ENCODE measurements at regions not wholly inside any gene's neighbourhood (a gene's known extent, or its start where the extent isn't known, plus 50 kb on each side); places are given as distances from the start of the nearest gene placed in this dataset.

DNA sequence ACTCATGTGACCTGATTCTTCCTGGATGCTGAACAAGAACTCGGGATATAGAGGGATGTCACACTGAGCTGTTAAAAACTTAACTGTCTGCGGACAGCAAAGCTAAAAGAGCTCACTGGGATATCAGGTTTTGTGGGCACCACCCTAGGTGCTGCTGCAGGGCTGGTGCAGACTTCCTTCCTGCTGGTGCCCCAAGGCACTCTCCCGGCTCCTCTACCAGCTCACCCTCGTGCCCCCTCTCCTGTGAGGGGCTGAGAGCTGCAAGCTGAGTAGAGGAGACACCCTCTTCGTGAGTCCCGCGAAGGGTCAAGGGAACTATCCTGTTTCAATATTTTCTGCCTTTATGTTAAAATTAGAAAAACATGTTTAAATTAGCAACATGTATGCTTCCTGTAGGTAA, 1475.7 kb downstream of the EFNB2 start:
- H3K27ac ChIP-seq, result no peak overlapping the region
- TF ChIP-seq POLR2A (IDR thresholded peaks at IDR 0.05), result no peak
- TF ChIP-seq, protein P1, sequence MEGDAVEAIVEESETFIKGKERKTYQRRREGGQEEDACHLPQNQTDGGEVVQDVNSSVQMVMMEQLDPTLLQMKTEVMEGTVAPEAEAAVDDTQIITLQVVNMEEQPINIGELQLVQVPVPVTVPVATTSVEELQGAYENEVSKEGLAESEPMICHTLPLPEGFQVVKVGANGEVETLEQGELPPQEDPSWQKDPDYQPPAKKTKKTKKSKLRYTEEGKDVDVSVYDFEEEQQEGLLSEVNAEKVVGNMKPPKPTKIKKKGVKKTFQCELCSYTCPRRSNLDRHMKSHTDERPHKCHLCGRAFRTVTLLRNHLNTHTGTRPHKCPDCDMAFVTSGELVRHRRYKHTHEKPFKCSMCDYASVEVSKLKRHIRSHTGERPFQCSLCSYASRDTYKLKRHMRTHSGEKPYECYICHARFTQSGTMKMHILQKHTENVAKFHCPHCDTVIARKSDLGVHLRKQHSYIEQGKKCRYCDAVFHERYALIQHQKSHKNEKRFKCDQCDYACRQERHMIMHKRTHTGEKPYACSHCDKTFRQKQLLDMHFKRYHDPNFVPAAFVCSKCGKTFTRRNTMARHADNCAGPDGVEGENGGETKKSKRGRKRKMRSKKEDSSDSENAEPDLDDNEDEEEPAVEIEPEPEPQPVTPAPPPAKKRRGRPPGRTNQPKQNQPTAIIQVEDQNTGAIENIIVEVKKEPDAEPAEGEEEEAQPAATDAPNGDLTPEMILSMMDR (IDR thresholded peaks at IDR 0.05), result no peak
- no peak for DNase-seq
- WGBS, 2 donors, result 93 to 94% methylated on average over 7 of the region's 7 CpGs
- no peak overlapping the region for H3K4me3 ChIP-seq (replicated peaks in 1 of 3)
- H3K4me1 ChIP-seq, result no peaks in the 10 kb centered on the region
- no peaks in the 10 kb centered on the region for H3K36me3 ChIP-seq
- no peaks in the 10 kb centered on the region for H3K27me3 ChIP-seq
- no peaks in the 10 kb centered on the region for H3K9me3 ChIP-seq
- intact Hi-C loops (cut with DNase I), result no loop called here

- DNase-seq, result no peak
These were observed 1476.9 kb downstream of the EFNB2 start for GRCh38 chr13:105058517-105058916.

GRCh38 chr13:105052711-105053110, 1482.8 kb downstream of the EFNB2 start:
- peaks cover 0 to 3% of the 10 kb centered on the region in 2 donors for H3K4me1 ChIP-seq
- no peaks in the 10 kb centered on the region for H3K9me3 ChIP-seq
- no peak overlapping the region for H3K27ac ChIP-seq
- no peak for TF ChIP-seq POLR2A (IDR thresholded peaks at IDR 0.05)
- TF ChIP-seq, protein P1 (IDR thresholded peaks at IDR 0.05), result no peak
- no peak overlapping the region for H3K4me3 ChIP-seq (replicated peaks in 1 of 3)
- intact Hi-C loops (cut with DNase I), result no loop called here
- DNase-seq, result no peak
- 90 to 92% methylated on average over 4 of the region's 4 CpGs for WGBS, 2 donors
- H3K36me3 ChIP-seq, result no peaks in the 10 kb centered on the region
- no peaks in the 10 kb centered on the region for H3K27me3 ChIP-seq

More at GRCh38 chr13:105058517-105058916, 1476.9 kb downstream of the EFNB2 start:
- intact Hi-C loops (cut with DNase I), result no loop called here
- Histone ChIP-seq H3K36me3 (no peaks in the 10 kb centered on the region), H3K27ac (no peak overlapping the region), H3K4me1 (no peaks in the 10 kb centered on the region), H3K4me3 (replicated peaks in 1 of 3) (no peak overlapping the region), H3K27me3 (no peaks in the 10 kb centered on the region), H3K9me3 (no peaks in the 10 kb centered on the region)
- TF ChIP-seq POLR2A (IDR thresholded peaks at IDR 0.05), result no peak
- TF ChIP-seq, protein P1 (IDR thresholded peaks at IDR 0.05), result no peak
- WGBS, 2 donors, result 88% methylated on average over 2 of the region's 2 CpGs

DNA sequence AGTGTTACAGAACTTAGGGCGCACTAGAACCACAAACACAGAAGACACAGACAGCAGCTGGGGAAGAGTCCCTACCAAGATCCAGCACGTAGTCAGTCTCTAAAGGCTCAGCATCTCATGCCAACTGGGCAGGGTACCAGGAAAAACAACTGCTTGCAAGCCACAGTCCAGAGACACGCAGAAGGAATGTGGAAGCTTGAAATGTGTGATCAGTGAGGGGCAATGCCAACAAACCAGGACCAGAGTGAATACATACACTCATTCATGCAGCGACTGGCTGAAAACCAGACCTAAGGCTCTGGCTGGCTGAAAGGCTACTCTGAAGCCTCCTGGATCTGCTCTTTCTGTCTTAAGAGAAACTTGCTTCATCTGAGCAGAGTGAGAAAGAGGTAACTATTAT, 1484.8 kb downstream of the EFNB2 start:
- H3K27me3 ChIP-seq, result no peaks in the 10 kb centered on the region
- DNase-seq, result peak; percentile 20 to 54
- no peaks in the 10 kb centered on the region for H3K9me3 ChIP-seq
- H3K4me1 ChIP-seq, result peaks cover 0 to 3% of the 10 kb centered on the region in 2 donors
- H3K27ac ChIP-seq, result no peak overlapping the region
- intact Hi-C loops (cut with DNase I), result no loop called here
- TF ChIP-seq, protein P1 (IDR thresholded peaks at IDR 0.05), result no peak
- TF ChIP-seq POLR2A (IDR thresholded peaks at IDR 0.05), result no peak
- WGBS, 2 donors, result 41 to 45% methylated on average over 4 of the region's 4 CpGs
- no peaks in the 10 kb centered on the region for H3K36me3 ChIP-seq
- no peak overlapping the region for H3K4me3 ChIP-seq (replicated peaks in 1 of 3)

DNA sequence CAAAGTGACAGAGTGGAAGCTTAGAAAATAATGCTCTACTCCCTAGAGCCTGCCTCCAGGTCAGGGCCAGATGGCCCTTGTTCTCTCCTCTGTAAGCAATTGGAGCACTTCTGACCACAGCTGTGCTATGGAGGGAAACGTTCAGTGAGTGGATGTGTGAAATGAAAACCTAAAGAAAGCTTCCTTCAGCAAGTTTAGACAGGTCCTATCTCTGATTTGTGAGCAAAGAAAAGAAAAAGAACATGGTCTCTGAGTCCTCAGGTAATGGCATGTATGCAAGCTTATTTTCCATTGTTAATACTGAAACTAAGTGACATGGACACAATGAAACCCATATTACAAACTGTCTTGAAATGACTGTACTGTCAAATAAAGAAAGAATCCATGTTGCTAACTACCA, 1486.8 kb downstream of the EFNB2 start:
- no peak for TF ChIP-seq POLR2A (IDR thresholded peaks at IDR 0.05)
- TF ChIP-seq, protein P1 (IDR thresholded peaks at IDR 0.05), result no peak
- no peak for DNase-seq
- 18 to 19% methylated on average over 1 of the region's 1 CpG for WGBS, 2 donors
- Histone ChIP-seq H3K27ac (no peak overlapping the region), H3K27me3 (no peaks in the 10 kb centered on the region), H3K36me3 (no peaks in the 10 kb centered on the region), H3K4me1 (peaks cover 0 to 3% of the 10 kb centered on the region in 2 donors), H3K9me3 (no peaks in the 10 kb centered on the region), H3K4me3 (replicated peaks in 1 of 3) (no peak overlapping the region)
- intact Hi-C loops (cut with DNase I), result no loop called here

All from thyroid gland (tissue), 4 donors.